Breast epithelium (tissue), 3 donors: ENCODE measurements at regions not wholly inside any gene's neighbourhood (a gene's known extent, or its start where the extent isn't known, plus 50 kb on each side); places are given as distances from the start of the nearest gene placed in this dataset.

Source experiments
- POLR2A ChIP-seq: fragments of 450-650 bp; IDR thresholded peaks from one replicate; pipeline ENCODE4 v1.6.1; 2016; ENCODE audit warnings: antibody characterized with exemption, mild to moderate bottlenecking, moderate library complexity
- TF ChIP-seq, protein P1 (sequence below), 3 donors: fragments of 450-650 bp; IDR thresholded peaks; one replicate each; pipeline ENCODE4 v1.5.1; 2016 to 2017; ENCODE audit warnings: antibody characterized with exemption in 3 of 3, mild to moderate bottlenecking in 3 of 3, moderate library complexity in 3 of 3

GRCh38 chr14:71240171-71240570, 332.9 kb downstream of the PCNX1 start:
- TF ChIP-seq, protein P1, sequence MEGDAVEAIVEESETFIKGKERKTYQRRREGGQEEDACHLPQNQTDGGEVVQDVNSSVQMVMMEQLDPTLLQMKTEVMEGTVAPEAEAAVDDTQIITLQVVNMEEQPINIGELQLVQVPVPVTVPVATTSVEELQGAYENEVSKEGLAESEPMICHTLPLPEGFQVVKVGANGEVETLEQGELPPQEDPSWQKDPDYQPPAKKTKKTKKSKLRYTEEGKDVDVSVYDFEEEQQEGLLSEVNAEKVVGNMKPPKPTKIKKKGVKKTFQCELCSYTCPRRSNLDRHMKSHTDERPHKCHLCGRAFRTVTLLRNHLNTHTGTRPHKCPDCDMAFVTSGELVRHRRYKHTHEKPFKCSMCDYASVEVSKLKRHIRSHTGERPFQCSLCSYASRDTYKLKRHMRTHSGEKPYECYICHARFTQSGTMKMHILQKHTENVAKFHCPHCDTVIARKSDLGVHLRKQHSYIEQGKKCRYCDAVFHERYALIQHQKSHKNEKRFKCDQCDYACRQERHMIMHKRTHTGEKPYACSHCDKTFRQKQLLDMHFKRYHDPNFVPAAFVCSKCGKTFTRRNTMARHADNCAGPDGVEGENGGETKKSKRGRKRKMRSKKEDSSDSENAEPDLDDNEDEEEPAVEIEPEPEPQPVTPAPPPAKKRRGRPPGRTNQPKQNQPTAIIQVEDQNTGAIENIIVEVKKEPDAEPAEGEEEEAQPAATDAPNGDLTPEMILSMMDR (IDR thresholded peaks at IDR 0.05): no peak
- TF ChIP-seq POLR2A: no peak
